Endothelial cell of umbilical vein (primary cell): ENCODE measurements at regions not wholly inside any gene's neighbourhood (a gene's known extent, or its start where the extent isn't known, plus 50 kb on each side); places are given as distances from the start of the nearest gene placed in this dataset.

Source experiments
- BruUV-seq: library from RNA; stranded (reverse); fragments of 400-500 nt; replicated peaks from 2 replicates; lab custom pipeline; 2021; lab: Mats Ljungman, UMichigan
- CTCF ChIA-PET: fragments of 300-600, 350-600 bp; sonication (Branson Sonifier 250); formaldehyde crosslinking; loops from one replicate; lab custom pipeline; 2021; ENCODE audit warnings: antibody characterized with exemption, inconsistent platforms; lab: Charles Lee
- POLR2A ChIA-PET: fragments of 300-600, 350-600 bp; sonication (Branson Sonifier 250); formaldehyde crosslinking; loops from one replicate; lab custom pipeline; 2021; ENCODE audit warnings: antibody characterized with exemption, inconsistent platforms; lab: Charles Lee
- DNase-seq: peaks from one replicate; pipeline ENCODE4 v3.0.0-alpha.2; 2011; ENCODE audit warnings: low read depth, low spot score
- FAIRE-seq: peaks from 2 replicates; lab custom pipeline; 2011; peaks lifted over from hg19 to GRCh38; lab: Jason Lieb, UNC
- H2AFZ ChIP-seq: 2 replicates; pipeline ENCODE4 v1.6.0; 2012; ENCODE audit warnings: low read depth, low read length, control low read depth, inconsistent platforms
- H3K27ac ChIP-seq: 2 replicates; pipeline ENCODE4 v1.5.1; 2011; ENCODE audit warnings: low read depth, mild to moderate bottlenecking, control low read depth, low read length, moderate library complexity; ENCODE audit not compliant: insufficient read depth
- H3K27me3 ChIP-seq, 2 experiments: 2 replicates each; pipeline versions ENCODE4 v1.6.0 to v1.6.1; 2011; ENCODE audit warnings: low read length in 2 of 2, mixed read lengths in 1 of 2; ENCODE audit not compliant: control insufficient read depth in 2 of 2, insufficient read depth in 2 of 2
- H3K36me3 ChIP-seq, 2 experiments: 2 replicates in 1 of 2; 3 replicates in 1 of 2; pipeline ENCODE4 v1.5.1; 2011; ENCODE audit warnings: low read length in 2 of 2, mild to moderate bottlenecking in 1 of 2, moderate library complexity in 1 of 2; ENCODE audit not compliant: control insufficient read depth in 2 of 2, insufficient read depth in 2 of 2; ENCODE audit errors: extremely low read depth in 1 of 2
- H3K4me1 ChIP-seq: 3 replicates; pipeline ENCODE4 v1.5.1; 2011; ENCODE audit warnings: mild to moderate bottlenecking, low read length; ENCODE audit not compliant: control insufficient read depth, insufficient read depth; ENCODE audit errors: extremely low read depth
- H3K4me2 ChIP-seq: 2 replicates; pipeline ENCODE4 v1.6.1; 2011; ENCODE audit warnings: low read length, control low read depth, mixed read lengths; ENCODE audit not compliant: insufficient read depth
- H3K4me3 ChIP-seq, 3 experiments: fragments of 200-600 bp in 1 of 3; sonication (generic), shearing (Covaris generic) in 1 of 3; replicated peaks in 1 of 3; 2 replicates each; pipeline ENCODE4 v1.5.1; 2011 to 2016; ENCODE audit warnings: control low read depth in 3 of 3, low read length in 3 of 3, mild to moderate bottlenecking in 2 of 3, inconsistent platforms in 1 of 3, low read depth in 1 of 3, moderate library complexity in 1 of 3; ENCODE audit not compliant: insufficient read depth in 1 of 3
- H3K79me2 ChIP-seq: 2 replicates; pipeline ENCODE4 v1.6.0; 2012; ENCODE audit warnings: low read length, inconsistent platforms; ENCODE audit not compliant: control insufficient read depth, insufficient read depth
- H3K9ac ChIP-seq: replicated peaks from 2 replicates; pipeline ENCODE3; 2011; ENCODE audit warnings: low read length, control low read depth; ENCODE audit not compliant: insufficient read depth; ENCODE audit errors: extremely low read depth
- H3K9me1 ChIP-seq: replicated peaks from 3 replicates; pipeline ENCODE4 v1.6.0; 2011; ENCODE audit warnings: mild to moderate bottlenecking, low read length; ENCODE audit not compliant: control insufficient read depth, insufficient read depth; ENCODE audit errors: extremely low read depth
- H3K9me3 ChIP-seq: replicated peaks from 2 replicates; pipeline ENCODE4 v1.5.1; 2012; ENCODE audit warnings: low read length, inconsistent platforms; ENCODE audit not compliant: control insufficient read depth, insufficient read depth
- H4K20me1 ChIP-seq: replicated peaks from 2 replicates; pipeline ENCODE3; 2011; ENCODE audit warnings: mild to moderate bottlenecking, low read length; ENCODE audit not compliant: control insufficient read depth, insufficient read depth; ENCODE audit errors: extremely low read depth
- EZH2 ChIP-seq: IDR thresholded peaks from 2 replicates; pipeline ENCODE4 v1.6.1; 2012; ENCODE audit warnings: borderline replicate concordance, low read depth, mild to moderate bottlenecking, moderate library complexity, low read length, inconsistent platforms; ENCODE audit not compliant: severe bottlenecking
- FOS ChIP-seq: IDR thresholded peaks from 2 replicates; pipeline ENCODE4 v1.6.1; 2011; ENCODE audit warnings: mild to moderate bottlenecking, low read length, moderate library complexity, borderline replicate concordance; ENCODE audit not compliant: insufficient read depth
- GATA2 ChIP-seq: IDR thresholded peaks from 2 replicates; pipeline ENCODE4 v1.7.0; 2011; ENCODE audit warnings: low read depth, mild to moderate bottlenecking, moderate library complexity, mixed read lengths, low read length; ENCODE audit not compliant: insufficient read length, insufficient read depth
- JUN ChIP-seq: IDR thresholded peaks from 2 replicates; pipeline ENCODE4 v1.6.1; 2011; ENCODE audit warnings: borderline replicate concordance, low read depth; ENCODE audit not compliant: insufficient read length, insufficient read depth
- MYC ChIP-seq: IDR thresholded peaks from one replicate; pipeline ENCODE4 v1.6.1; 2011; ENCODE audit warnings: mild to moderate bottlenecking, low read depth, low read length
- POLR2A ChIP-seq: IDR thresholded peaks from 2 replicates; pipeline ENCODE4 v1.6.1; 2012; ENCODE audit warnings: low read depth, mild to moderate bottlenecking, control low read depth, low read length
- POLR2AphosphoS5 ChIP-seq: IDR thresholded peaks from 2 replicates; pipeline ENCODE4 v1.6.1; 2012; ENCODE audit warnings: low read depth, mild to moderate bottlenecking, control low read depth, low read length, moderate library complexity; ENCODE audit not compliant: insufficient read depth
- dilution Hi-C: fragments of 300-500 bp; cut with MboI; formaldehyde crosslinking; loops from one replicate; pipeline ENCODE4 v1.15.0; 2019; ENCODE audit warnings: low sequenced_read_pairs; ENCODE audit not compliant: extremely low pct_ligation_motif_present
- intact Hi-C: fragments of 100-400 bp; cut with micrococcal nuclease; formaldehyde crosslinking; loops from one replicate; pipeline ENCODE4 v1.10.0; 2022
- TF ChIP-seq, protein P1 (sequence below): IDR thresholded peaks from 2 replicates; pipeline ENCODE4 v1.6.1; 2011; ENCODE audit not compliant: insufficient read depth, insufficient read length
- TF ChIP-seq, protein P2 (sequence below), 2 donors: IDR thresholded peaks; 1 replicate in 1 of 2; 2 replicates in 1 of 2; pipeline ENCODE4 v1.5.1; 2011; ENCODE audit warnings: low read length in 2 of 2, mild to moderate bottlenecking in 2 of 2, moderate library complexity in 2 of 2, control low read depth in 1 of 2, inconsistent platforms in 1 of 2, low read depth in 1 of 2; ENCODE audit not compliant: insufficient read depth in 1 of 2; ENCODE audit errors: extremely low read depth in 1 of 2

DNA sequence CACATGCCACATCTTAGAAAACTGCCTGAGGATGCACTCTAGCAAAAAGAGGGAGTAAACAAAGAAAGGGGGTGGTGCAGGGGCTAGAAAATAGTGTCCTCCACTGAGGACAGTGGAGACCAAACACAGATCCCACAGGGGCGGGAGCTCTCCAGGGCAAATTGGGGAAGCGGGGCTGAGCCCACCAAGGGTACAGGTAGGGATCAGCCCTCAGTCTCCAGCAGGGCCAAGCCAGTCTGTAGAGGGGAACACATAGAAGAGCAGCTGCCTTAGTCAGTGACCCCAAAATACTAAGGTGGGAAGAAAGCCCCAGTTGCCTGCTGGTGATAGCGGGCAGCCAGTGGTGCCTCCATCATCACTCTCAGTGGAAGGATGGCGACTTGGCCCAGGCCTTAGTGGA lies 134.0 kb downstream of the ATPSCKMT start:
- intact Hi-C loops (no loop called here), dilution Hi-C loops (no loop called here)
- H3K79me2 ChIP-seq: no peaks in the 10 kb centered on the region
- DNase-seq (no peak), FAIRE-seq (no peak)
- no peak for TF ChIP-seq MYC
- no peaks in the 10 kb centered on the region for H3K4me1 ChIP-seq
- no peaks in the 10 kb centered on the region for H3K36me3 ChIP-seq
- no peak overlapping the region for H3K9ac ChIP-seq
- no peaks in the 10 kb centered on the region for H3K9me1 ChIP-seq
- no peak overlapping the region for H3K4me2 ChIP-seq
- no peak overlapping the region for H3K4me3 ChIP-seq
- BruUV-seq: no TSS peak
- H4K20me1 ChIP-seq: no peaks in the 10 kb centered on the region
- H3K9me3 ChIP-seq: no peaks in the 10 kb centered on the region
- no peak overlapping the region for H2AFZ ChIP-seq
- no peaks in the 10 kb centered on the region for H3K27me3 ChIP-seq
- ChIA-PET CTCF (no interaction called here), POLR2A (no interaction called here)
- no peak overlapping the region for H3K27ac ChIP-seq

DNA sequence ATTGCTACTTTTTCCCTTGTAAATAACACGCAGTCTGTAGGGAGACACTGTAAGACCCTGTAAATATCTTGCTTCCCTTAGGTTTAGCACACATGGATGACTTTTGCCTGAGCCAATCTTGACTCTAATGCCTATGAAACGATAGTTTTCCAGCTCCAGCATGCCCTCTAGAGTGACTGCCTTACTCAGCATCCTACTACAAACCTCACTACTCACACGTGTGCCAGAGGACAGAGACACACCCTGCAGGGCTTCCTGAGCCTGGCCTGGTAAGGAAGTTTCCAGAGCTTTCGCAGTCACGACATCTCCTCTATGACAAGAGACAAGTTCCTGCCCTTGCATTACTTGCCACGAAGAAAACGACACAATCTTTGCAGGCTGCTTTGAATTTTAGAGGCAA lies 138.1 kb downstream of the ATPSCKMT start:
- FAIRE-seq: no peak

More for the DNA sequence above, 138.1 kb downstream of the ATPSCKMT start:
- intact Hi-C loops (no loop called here), dilution Hi-C loops (no loop called here)
- no peak overlapping the region for H3K9ac ChIP-seq
- H3K27ac ChIP-seq: no peak overlapping the region
- ChIA-PET POLR2A (no interaction called here), CTCF (no interaction called here)
- no peaks in the 10 kb centered on the region for H3K9me1 ChIP-seq
- no peak overlapping the region for H3K4me3 ChIP-seq
- H3K36me3 ChIP-seq: no peaks in the 10 kb centered on the region
- BruUV-seq: no TSS peak
- H2AFZ ChIP-seq: no peak overlapping the region
- H3K9me3 ChIP-seq: no peaks in the 10 kb centered on the region
- H3K27me3 ChIP-seq: no peaks in the 10 kb centered on the region
- no peak for TF ChIP-seq POLR2AphosphoS5
- TF ChIP-seq, protein P1, sequence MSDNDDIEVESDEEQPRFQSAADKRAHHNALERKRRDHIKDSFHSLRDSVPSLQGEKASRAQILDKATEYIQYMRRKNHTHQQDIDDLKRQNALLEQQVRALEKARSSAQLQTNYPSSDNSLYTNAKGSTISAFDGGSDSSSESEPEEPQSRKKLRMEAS: no peak
- no peak for TF ChIP-seq JUN
- TF ChIP-seq GATA2: no peak
- TF ChIP-seq, protein P2, sequence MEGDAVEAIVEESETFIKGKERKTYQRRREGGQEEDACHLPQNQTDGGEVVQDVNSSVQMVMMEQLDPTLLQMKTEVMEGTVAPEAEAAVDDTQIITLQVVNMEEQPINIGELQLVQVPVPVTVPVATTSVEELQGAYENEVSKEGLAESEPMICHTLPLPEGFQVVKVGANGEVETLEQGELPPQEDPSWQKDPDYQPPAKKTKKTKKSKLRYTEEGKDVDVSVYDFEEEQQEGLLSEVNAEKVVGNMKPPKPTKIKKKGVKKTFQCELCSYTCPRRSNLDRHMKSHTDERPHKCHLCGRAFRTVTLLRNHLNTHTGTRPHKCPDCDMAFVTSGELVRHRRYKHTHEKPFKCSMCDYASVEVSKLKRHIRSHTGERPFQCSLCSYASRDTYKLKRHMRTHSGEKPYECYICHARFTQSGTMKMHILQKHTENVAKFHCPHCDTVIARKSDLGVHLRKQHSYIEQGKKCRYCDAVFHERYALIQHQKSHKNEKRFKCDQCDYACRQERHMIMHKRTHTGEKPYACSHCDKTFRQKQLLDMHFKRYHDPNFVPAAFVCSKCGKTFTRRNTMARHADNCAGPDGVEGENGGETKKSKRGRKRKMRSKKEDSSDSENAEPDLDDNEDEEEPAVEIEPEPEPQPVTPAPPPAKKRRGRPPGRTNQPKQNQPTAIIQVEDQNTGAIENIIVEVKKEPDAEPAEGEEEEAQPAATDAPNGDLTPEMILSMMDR (IDR thresholded peaks at IDR 0.05; ENCODE audit: extremely low read depth in 1 of 2, insufficient read depth in 1 of 2, low read depth in 1 of 2, low read length in 2 of 2): no peak
- no peak for TF ChIP-seq FOS
- TF ChIP-seq EZH2: no peak
- no peak for TF ChIP-seq POLR2A
- no peak for TF ChIP-seq MYC
- H3K4me1 ChIP-seq: no peaks in the 10 kb centered on the region
- H3K4me2 ChIP-seq: no peak overlapping the region
- H4K20me1 ChIP-seq: no peaks in the 10 kb centered on the region
- DNase-seq: no peak
- no peaks in the 10 kb centered on the region for H3K79me2 ChIP-seq
